NT2/D1 (cell line): ENCODE measurements at regions not wholly inside any gene's neighbourhood (a gene's known extent, or its start where the extent isn't known, plus 50 kb on each side); places are given as distances from the start of the nearest gene placed in this dataset.

Source experiments
- DNase-seq: peaks from one replicate; pipeline ENCODE4 v3.0.0-alpha.2; 2011; ENCODE audit warnings: low read depth, low spot score
- H3K27me3 ChIP-seq: 2 replicates; pipeline ENCODE4 v1.6.0; 2011; ENCODE audit warnings: mild to moderate bottlenecking; ENCODE audit not compliant: insufficient read length, insufficient read depth
- H3K36me3 ChIP-seq: 2 replicates; pipeline ENCODE4 v1.6.1; 2011; ENCODE audit warnings: mild to moderate bottlenecking, low read length, mixed read lengths; ENCODE audit not compliant: insufficient read depth, insufficient read length
- H3K4me1 ChIP-seq: 2 replicates; pipeline ENCODE4 v1.5.1; 2011; ENCODE audit not compliant: insufficient read depth, insufficient read length
- H3K4me3 ChIP-seq: 2 replicates; pipeline ENCODE4 v1.5.1; 2011; ENCODE audit warnings: low read depth; ENCODE audit not compliant: insufficient read length
- H3K9ac ChIP-seq: 2 replicates; pipeline ENCODE4 v1.6.0; 2011; ENCODE audit warnings: low read depth; ENCODE audit not compliant: insufficient read length
- H3K9me3 ChIP-seq: 2 replicates; pipeline ENCODE4 v1.5.1; 2011; ENCODE audit warnings: mild to moderate bottlenecking, low read length; ENCODE audit not compliant: insufficient read depth
- SUZ12 ChIP-seq: IDR thresholded peaks from 2 replicates; pipeline ENCODE4 v1.6.1; 2011; ENCODE audit not compliant: insufficient read length, insufficient read depth; ENCODE audit errors: extremely low read depth
- YY1 ChIP-seq: IDR thresholded peaks from 2 replicates; pipeline ENCODE4 v1.6.1; 2011; ENCODE audit not compliant: insufficient read length, insufficient read depth
- ZNF274 ChIP-seq: IDR thresholded peaks from 2 replicates; pipeline ENCODE4 v1.6.1; 2011; ENCODE audit warnings: mild to moderate bottlenecking, low read depth, low read length

DNA sequence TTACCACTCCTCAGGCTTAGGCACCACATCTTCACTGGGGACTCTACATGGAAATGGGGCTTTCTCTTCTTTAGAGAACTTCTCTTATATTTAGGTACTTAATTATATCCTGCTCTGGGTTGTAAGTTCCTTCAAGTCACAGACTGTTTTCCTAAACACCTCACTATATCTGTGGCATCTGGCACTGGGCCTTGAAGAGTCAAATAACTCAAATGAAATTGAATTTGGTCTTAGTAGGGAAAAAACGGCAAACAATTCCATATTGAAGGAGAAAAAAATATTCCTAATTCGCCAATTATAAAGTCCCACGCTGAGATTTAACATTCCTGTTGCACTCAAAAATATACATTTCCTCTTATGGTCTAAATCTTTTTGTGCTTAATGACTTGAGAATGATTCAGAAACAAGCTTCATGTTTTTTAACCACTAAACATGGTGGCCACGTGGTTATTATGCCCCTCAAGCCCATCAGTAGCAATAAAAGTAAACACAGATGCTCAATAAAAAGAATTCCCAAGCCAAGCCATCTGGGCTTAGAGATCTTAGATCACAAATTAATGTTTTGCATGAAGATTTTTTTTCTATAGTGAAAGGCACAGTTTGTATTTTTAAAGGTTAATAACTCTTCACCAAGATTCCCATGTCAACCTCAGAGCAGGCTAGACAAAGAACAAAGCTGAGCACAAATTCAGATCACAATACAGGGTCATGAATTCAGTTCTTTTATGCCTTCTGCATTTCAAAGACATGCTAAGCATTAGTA lies 105.5 kb upstream of the SYT4 start:
- no peaks in the 10 kb centered on the region for H3K27me3 ChIP-seq
- no peak for DNase-seq
- no peaks in the 10 kb centered on the region for H3K4me1 ChIP-seq
- no peak for TF ChIP-seq YY1
- TF ChIP-seq ZNF274, result no peak
- TF ChIP-seq SUZ12, result no peak
- no peaks in the 10 kb centered on the region for H3K36me3 ChIP-seq
- H3K9ac ChIP-seq, result no peak overlapping the region
- no peak overlapping the region for H3K4me3 ChIP-seq
- no peaks in the 10 kb centered on the region for H3K9me3 ChIP-seq

DNA sequence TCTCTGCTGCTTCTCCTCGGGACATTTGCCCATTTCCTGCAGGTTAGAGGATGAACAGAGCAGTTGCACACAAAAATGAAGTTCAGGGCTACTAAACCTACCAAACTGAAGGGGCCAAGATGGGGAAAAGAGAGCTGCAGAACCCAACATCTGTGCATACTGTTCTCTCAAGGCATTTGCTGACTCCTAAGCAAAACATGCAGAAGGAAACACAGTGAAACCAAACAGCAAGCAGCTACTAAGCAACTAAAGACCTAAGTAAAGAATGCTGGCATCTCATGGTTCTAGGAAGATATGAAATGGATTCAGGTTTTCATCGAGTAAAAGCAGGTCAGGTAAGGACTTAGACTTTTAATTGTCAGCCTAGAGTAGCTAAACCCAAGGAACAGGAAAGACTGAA lies 111.9 kb upstream of the SYT4 start:
- DNase-seq, result no peak
- TF ChIP-seq SUZ12, result no peak
- no peak for TF ChIP-seq ZNF274
- TF ChIP-seq YY1, result no peak
- H3K4me3 ChIP-seq, result no peak overlapping the region
- H3K36me3 ChIP-seq, result no peaks in the 10 kb centered on the region
- H3K4me1 ChIP-seq, result no peaks in the 10 kb centered on the region
- H3K27me3 ChIP-seq, result no peaks in the 10 kb centered on the region
- H3K9ac ChIP-seq, result no peak overlapping the region
- no peaks in the 10 kb centered on the region for H3K9me3 ChIP-seq

GRCh38 chr18:43392168-43392567 lies 114.9 kb upstream of the SYT4 start:
- H3K4me3 ChIP-seq, result no peak overlapping the region
- no peak for DNase-seq
- H3K36me3 ChIP-seq, result no peaks in the 10 kb centered on the region
- no peak overlapping the region for H3K9ac ChIP-seq
- TF ChIP-seq YY1 (no peak), ZNF274 (no peak)
- no peaks in the 10 kb centered on the region for H3K4me1 ChIP-seq
- no peaks in the 10 kb centered on the region for H3K9me3 ChIP-seq
- no peaks in the 10 kb centered on the region for H3K27me3 ChIP-seq

DNA sequence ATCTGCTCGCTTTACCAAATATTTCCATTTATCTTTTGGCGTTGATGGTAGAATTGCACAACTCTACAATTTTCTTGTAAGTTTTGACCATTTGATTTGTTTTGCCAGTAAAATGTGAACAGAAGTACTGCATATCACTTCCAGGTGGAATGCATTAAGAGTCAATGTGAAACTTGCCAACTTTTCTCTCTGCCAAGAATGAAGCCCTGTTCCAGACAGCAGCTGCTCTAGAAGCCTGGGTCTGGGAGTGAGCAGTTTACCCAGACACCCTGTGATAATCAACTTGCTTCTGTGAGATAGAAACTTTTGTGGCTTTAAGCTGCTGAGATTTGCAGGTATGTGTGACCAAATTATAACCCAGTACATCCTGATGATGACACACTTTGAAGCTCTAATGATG lies 115.9 kb upstream of the SYT4 start:
- Histone ChIP-seq H3K4me1 (no peaks in the 10 kb centered on the region), H3K27me3 (no peaks in the 10 kb centered on the region), H3K9ac (no peak overlapping the region), H3K36me3 (no peaks in the 10 kb centered on the region), H3K9me3 (no peaks in the 10 kb centered on the region), H3K4me3 (no peak overlapping the region)
- TF ChIP-seq YY1, result no peak
- no peak for TF ChIP-seq ZNF274
- TF ChIP-seq SUZ12, result no peak
- no peak for DNase-seq

- no peak for DNase-seq
- Histone ChIP-seq H3K4me1 (no peaks in the 10 kb centered on the region), H3K9me3 (no peaks in the 10 kb centered on the region), H3K36me3 (no peaks in the 10 kb centered on the region), H3K27me3 (no peaks in the 10 kb centered on the region), H3K9ac (no peak overlapping the region), H3K4me3 (no peak overlapping the region)
- TF ChIP-seq ZNF274 (no peak), SUZ12 (no peak), YY1 (no peak)
These were observed 119.0 kb upstream of the SYT4 start for GRCh38 chr18:43396266-43396665.

GRCh38 chr18:43398601-43399000 lies 121.3 kb upstream of the SYT4 start:
- TF ChIP-seq ZNF274, result no peak
- no peak for TF ChIP-seq SUZ12
- TF ChIP-seq YY1, result no peak
- Histone ChIP-seq H3K36me3 (no peaks in the 10 kb centered on the region), H3K9ac (no peak overlapping the region), H3K4me3 (no peak overlapping the region), H3K27me3 (no peaks in the 10 kb centered on the region), H3K9me3 (no peaks in the 10 kb centered on the region), H3K4me1 (no peaks in the 10 kb centered on the region)
- no peak for DNase-seq

DNA sequence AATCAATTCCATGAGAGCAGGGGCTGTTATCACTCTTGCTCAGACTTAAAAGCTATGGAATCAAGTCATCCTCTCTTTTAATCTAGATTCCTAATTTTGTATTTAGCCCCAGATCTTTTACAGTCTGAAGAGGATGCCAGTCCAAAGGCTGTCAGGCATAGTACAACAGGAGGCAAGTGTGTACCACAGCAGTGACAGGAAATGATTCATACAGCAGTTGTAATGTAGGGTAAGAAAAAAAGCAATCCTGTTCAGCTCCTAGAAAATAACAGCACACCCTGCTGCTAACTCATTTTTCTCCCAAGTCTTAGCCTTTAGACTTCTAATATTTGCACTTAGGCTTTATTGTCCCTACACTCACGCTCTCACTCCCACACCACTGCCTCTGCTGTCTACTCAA lies 127.8 kb upstream of the SYT4 start:
- H3K27me3 ChIP-seq, result no peaks in the 10 kb centered on the region
- no peak overlapping the region for H3K9ac ChIP-seq
- TF ChIP-seq ZNF274 (no peak), SUZ12 (no peak), YY1 (no peak)
- no peak overlapping the region for H3K4me3 ChIP-seq
- no peaks in the 10 kb centered on the region for H3K4me1 ChIP-seq
- no peak for DNase-seq
- no peaks in the 10 kb centered on the region for H3K36me3 ChIP-seq
- no peaks in the 10 kb centered on the region for H3K9me3 ChIP-seq

- Histone ChIP-seq H3K36me3 (no peaks in the 10 kb centered on the region), H3K9me3 (no peaks in the 10 kb centered on the region; the same call in 1 of the 2 replicates), H3K9ac (no peak overlapping the region), H3K4me3 (no peak overlapping the region), H3K27me3 (no peaks in the 10 kb centered on the region), H3K4me1 (no peaks in the 10 kb centered on the region)
- DNase-seq, result no peak
- TF ChIP-seq YY1 (no peak), ZNF274 (no peak), SUZ12 (no peak)
These were observed 136.7 kb upstream of the SYT4 start for GRCh38 chr18:43414006-43414405.
